SK-N-SH treated with all-trans-retinoic acid at 6 μM for 48 hours (cell line): ENCODE measurements at regions not wholly inside any gene's neighbourhood (a gene's known extent, or its start where the extent isn't known, plus 50 kb on each side); places are given as distances from the start of the nearest gene placed in this dataset.

ENCODE experiments used
- ARNTL ChIP-seq: fragments of 450-650 bp; formaldehyde crosslinking; IDR thresholded peaks from 2 replicates; pipeline ENCODE4 v1.5.0; 2020; ENCODE audit warnings: low read depth, mild to moderate bottlenecking, moderate library complexity, borderline replicate concordance
- CSDC2 ChIP-seq: fragments of 250-450 bp; sonication (Bioruptor Pico); IDR thresholded peaks from 2 replicates; pipeline ENCODE4 v1.5.0; 2020; ENCODE audit warnings: mild to moderate bottlenecking, moderate library complexity
- ISL1 ChIP-seq: fragments of 250-450 bp; sonication (Bioruptor Pico); IDR thresholded peaks from 2 replicates; pipeline ENCODE4 v2.1.2; 2022; ENCODE audit warnings: mild to moderate bottlenecking, moderate library complexity
- OSR1 ChIP-seq: fragments of 250-450 bp; sonication (Bioruptor Pico); IDR thresholded peaks from 2 replicates; pipeline ENCODE4 v1.8.0; 2022; ENCODE audit warnings: moderate library complexity, mild to moderate bottlenecking, inconsistent platforms
- PATZ1 ChIP-seq: fragments of 250-450 bp; sonication (Bioruptor Pico); IDR thresholded peaks from 2 replicates; pipeline ENCODE4 v1.8.0; 2020; ENCODE audit warnings: mild to moderate bottlenecking, moderate library complexity, borderline replicate concordance
- RARB ChIP-seq: fragments of 250-450 bp; sonication (Bioruptor Pico); IDR thresholded peaks from 2 replicates; pipeline ENCODE4 v1.8.0; 2021; ENCODE audit warnings: mild to moderate bottlenecking, moderate library complexity
- TOX ChIP-seq: fragments of 250-450 bp; sonication (Bioruptor Pico); IDR thresholded peaks from 2 replicates; pipeline ENCODE4 v1.8.0; 2021; ENCODE audit warnings: mild to moderate bottlenecking, moderate library complexity, borderline replicate concordance
- TSHZ2 ChIP-seq: fragments of 250-450 bp; sonication (Bioruptor Pico); IDR thresholded peaks from 2 replicates; pipeline ENCODE4 v1.5.0; 2020; ENCODE audit warnings: mild to moderate bottlenecking, moderate library complexity
- ZC3H10 ChIP-seq: fragments of 250-450 bp; sonication (Bioruptor Pico); IDR thresholded peaks from 2 replicates; pipeline ENCODE4 v1.5.1; 2021; ENCODE audit warnings: mild to moderate bottlenecking, moderate library complexity
- ZFP30 ChIP-seq: fragments of 450-650 bp; formaldehyde crosslinking; IDR thresholded peaks from 2 replicates; pipeline ENCODE4 v1.5.0; 2022; ENCODE audit warnings: mild to moderate bottlenecking, moderate library complexity
- ZNF8 ChIP-seq: fragments of 450-650 bp; formaldehyde crosslinking; IDR thresholded peaks from 2 replicates; pipeline ENCODE4 v1.5.0; 2020; ENCODE audit warnings: mild to moderate bottlenecking, moderate library complexity

GRCh38 chr16:65494080-65494479, 372.2 kb upstream of the CDH11 start:
- TF ChIP-seq RARB (CRISPR knock-in tag) (no peak), ZFP30 (CRISPR knock-in tag) (no peak), OSR1 (CRISPR knock-in tag) (no peak), PATZ1 (CRISPR knock-in tag) (no peak), TOX (CRISPR knock-in tag) (no peak), ZC3H10 (CRISPR knock-in tag) (no peak), CSDC2 (CRISPR knock-in tag) (no peak), ZNF8 (CRISPR knock-in tag) (no peak), ARNTL (CRISPR knock-in tag) (no peak), TSHZ2 (CRISPR knock-in tag) (no peak), ISL1 (CRISPR knock-in tag) (no peak)
